CD14-positive monocyte (primary cell): ENCODE measurements at regions not wholly inside any gene's neighbourhood (a gene's known extent, or its start where the extent isn't known, plus 50 kb on each side); places are given as distances from the start of the nearest gene placed in this dataset.

ENCODE experiments used
- DNase-seq, 3 donors: peaks; one replicate each; pipeline ENCODE4 v3.0.0-alpha.2; 2011 to 2022
- H2AFZ ChIP-seq: 2 replicates; pipeline ENCODE4 v1.6.0; 2012; ENCODE audit warnings: mild to moderate bottlenecking, low read depth, low read length, inconsistent platforms; ENCODE audit not compliant: insufficient read depth, poor library complexity, severe bottlenecking
- H3K27ac ChIP-seq, 2 donors: 1 replicate in 1 of 2; 2 replicates in 1 of 2; pipeline ENCODE4 v1.5.1; 2012 to 2013; ENCODE audit warnings: low read length in 2 of 2, control low read depth in 1 of 2, inconsistent platforms in 1 of 2, low read depth in 1 of 2, mild to moderate bottlenecking in 1 of 2
- H3K27me3 ChIP-seq, 2 donors: one replicate each; pipeline versions ENCODE4 v1.6.0 to v1.6.1; 2011 to 2013; ENCODE audit warnings: low read length in 2 of 2; ENCODE audit not compliant: control insufficient read depth in 2 of 2, insufficient read depth in 2 of 2
- H3K36me3 ChIP-seq, 2 donors: replicated peaks in 1 of 2; 1 replicate in 1 of 2; 2 replicates in 1 of 2; pipeline versions ENCODE4 v1.5.1 to v1.6.1; 2012 to 2013; ENCODE audit warnings: low read length in 2 of 2, control low read depth in 1 of 2, inconsistent platforms in 1 of 2, mild to moderate bottlenecking in 1 of 2; ENCODE audit not compliant: insufficient read depth in 2 of 2, control insufficient read depth in 1 of 2
- H3K4me1 ChIP-seq, 2 donors: 1 replicate in 1 of 2; 2 replicates in 1 of 2; pipeline versions ENCODE4 v1.5.1 to v1.6.1; 2012 to 2013; ENCODE audit warnings: low read length in 2 of 2, control low read depth in 1 of 2, inconsistent platforms in 1 of 2, mild to moderate bottlenecking in 1 of 2, moderate library complexity in 1 of 2; ENCODE audit not compliant: insufficient read depth in 2 of 2, control insufficient read depth in 1 of 2
- H3K4me2 ChIP-seq: replicated peaks from 2 replicates; pipeline ENCODE3; 2012; ENCODE audit warnings: low read length, moderate library complexity, mild to moderate bottlenecking; ENCODE audit not compliant: poor library complexity, severe bottlenecking; ENCODE audit errors: extremely low read depth
- H3K4me3 ChIP-seq, 3 experiments: fragments of 200-600 bp in 1 of 3; sonication (generic) in 1 of 3; replicated peaks in 1 of 3; 1 replicate in 2 of 3; 2 replicates in 1 of 3; pipeline ENCODE4 v1.5.1; 2011 to 2013; ENCODE audit warnings: low read length in 3 of 3, mild to moderate bottlenecking in 3 of 3, control low read depth in 2 of 3, low read depth in 2 of 3, inconsistent platforms in 1 of 3, moderate library complexity in 1 of 3
- H3K79me2 ChIP-seq: 2 replicates; pipeline ENCODE4 v1.6.0; 2012; ENCODE audit warnings: mild to moderate bottlenecking, control low read depth, inconsistent platforms, low read length, moderate library complexity; ENCODE audit not compliant: insufficient read depth
- H3K9ac ChIP-seq: 2 replicates; pipeline ENCODE4 v1.6.0; 2017; ENCODE audit warnings: low read length, mild to moderate bottlenecking; ENCODE audit not compliant: insufficient read depth, poor library complexity, severe bottlenecking
- H3K9me3 ChIP-seq, 2 donors: replicated peaks in 1 of 2; 1 replicate in 1 of 2; 2 replicates in 1 of 2; pipeline versions ENCODE4 v1.5.1 to v1.6.1; 2012 to 2013; ENCODE audit warnings: low read length in 2 of 2, control low read depth in 1 of 2; ENCODE audit not compliant: control insufficient read depth in 1 of 2, insufficient read depth in 1 of 2
- H4K20me1 ChIP-seq: 2 replicates; pipeline ENCODE4 v1.6.0; 2012; ENCODE audit warnings: mild to moderate bottlenecking, low read length, control low read depth, moderate library complexity; ENCODE audit not compliant: insufficient read depth
- H3K27ac Mint-ChIP-seq, 7 donors: one replicate each; pipeline ENCODE4 v1.8.0; 2020; ENCODE audit warnings: mild to moderate bottlenecking in 7 of 7, mixed read lengths in 7 of 7, moderate library complexity in 6 of 7, inconsistent platforms in 2 of 7
- H3K27me3 Mint-ChIP-seq, 3 donors: one replicate each; pipeline ENCODE4 v1.8.0; 2021 to 2022; ENCODE audit warnings: low read depth in 3 of 3, mild to moderate bottlenecking in 3 of 3, mixed read lengths in 3 of 3, moderate library complexity in 3 of 3, inconsistent platforms in 1 of 3
- H3K36me3 Mint-ChIP-seq, 2 donors: one replicate each; pipeline ENCODE4 v1.8.0; 2020; ENCODE audit warnings: mixed read lengths in 2 of 2, inconsistent platforms in 1 of 2, mild to moderate bottlenecking in 1 of 2
- H3K4me1 Mint-ChIP-seq: one replicate; pipeline ENCODE4 v1.8.0; 2020; ENCODE audit warnings: mild to moderate bottlenecking, mixed read lengths
- H3K4me3 Mint-ChIP-seq, 2 donors: one replicate each; pipeline ENCODE4 v1.8.0; 2020; ENCODE audit warnings: mild to moderate bottlenecking in 2 of 2, mixed read lengths in 2 of 2, moderate library complexity in 1 of 2
- H3K9me3 Mint-ChIP-seq, 7 donors: one replicate each; pipeline ENCODE4 v1.8.0; 2020 to 2022; ENCODE audit warnings: mixed read lengths in 7 of 7, mild to moderate bottlenecking in 6 of 7, moderate library complexity in 6 of 7, inconsistent platforms in 2 of 7
- WGBS: methylation state at CpG from one replicate; pipeline ENCODE4 v1.1.5; 2013; ENCODE audit warnings: missing lambda C conversion rate; ENCODE audit not compliant: insufficient coverage; 5-methylcytosine and 5-hydroxymethylcytosine counted together
- intact Hi-C, 2 donors: fragments of 100-400 bp; cut with micrococcal nuclease; formaldehyde crosslinking; loops; one replicate each; pipeline versions ENCODE4 v1.15.0 to v1.15.1; 2023
- TF ChIP-seq, protein P1 (sequence below): fragments of 200-600 bp; IDR thresholded peaks from one replicate; pipeline ENCODE4 v1.8.0; 2022; ENCODE audit warnings: antibody characterized with exemption, mild to moderate bottlenecking

DNA sequence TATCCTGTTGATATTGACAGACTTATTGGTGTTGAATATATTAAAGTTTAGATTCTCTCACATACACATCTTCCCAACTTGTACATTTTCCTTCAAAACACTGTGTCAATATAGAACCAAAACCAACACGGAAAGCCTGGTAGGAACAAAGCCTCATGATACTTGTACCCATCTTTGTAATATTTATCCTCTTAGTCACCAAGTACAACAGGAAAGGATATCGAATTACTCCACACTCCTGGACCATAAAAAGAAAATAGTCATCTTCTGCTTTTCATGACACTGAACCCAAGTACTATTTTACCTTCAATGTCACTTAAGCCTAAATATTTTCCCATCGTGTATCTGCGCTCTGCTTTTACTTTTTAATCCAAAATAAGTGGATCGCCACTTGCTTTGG, 702.9 kb upstream of the PCDH9 start:
- Mint-ChIP-seq H3K9me3 (peaks cover 0 to 7% (median 3%) of the 10 kb centered on the region in 7 donors), H3K27me3 (no peaks in the 10 kb centered on the region), H3K4me3 (no peak overlapping the region), H3K27ac (no peak overlapping the region), H3K4me1 (no peaks in the 10 kb centered on the region), H3K36me3 (no peaks in the 10 kb centered on the region)
- no peaks in the 10 kb centered on the region for H3K36me3 ChIP-seq
- no peak for DNase-seq
- no peak overlapping the region for H3K9ac ChIP-seq
- no peaks in the 10 kb centered on the region for H3K9me3 ChIP-seq
- H3K27ac ChIP-seq = no peak overlapping the region
- H3K4me3 ChIP-seq = no peak overlapping the region
- no peak overlapping the region for H3K4me2 ChIP-seq
- H3K79me2 ChIP-seq = no peaks in the 10 kb centered on the region
- no CpG with 5 or more reads among the region's 5 CpGs for WGBS
- no peaks in the 10 kb centered on the region for H3K27me3 ChIP-seq
- no peaks in the 10 kb centered on the region for H4K20me1 ChIP-seq
- no peak overlapping the region for H2AFZ ChIP-seq
- TF ChIP-seq, protein P1, sequence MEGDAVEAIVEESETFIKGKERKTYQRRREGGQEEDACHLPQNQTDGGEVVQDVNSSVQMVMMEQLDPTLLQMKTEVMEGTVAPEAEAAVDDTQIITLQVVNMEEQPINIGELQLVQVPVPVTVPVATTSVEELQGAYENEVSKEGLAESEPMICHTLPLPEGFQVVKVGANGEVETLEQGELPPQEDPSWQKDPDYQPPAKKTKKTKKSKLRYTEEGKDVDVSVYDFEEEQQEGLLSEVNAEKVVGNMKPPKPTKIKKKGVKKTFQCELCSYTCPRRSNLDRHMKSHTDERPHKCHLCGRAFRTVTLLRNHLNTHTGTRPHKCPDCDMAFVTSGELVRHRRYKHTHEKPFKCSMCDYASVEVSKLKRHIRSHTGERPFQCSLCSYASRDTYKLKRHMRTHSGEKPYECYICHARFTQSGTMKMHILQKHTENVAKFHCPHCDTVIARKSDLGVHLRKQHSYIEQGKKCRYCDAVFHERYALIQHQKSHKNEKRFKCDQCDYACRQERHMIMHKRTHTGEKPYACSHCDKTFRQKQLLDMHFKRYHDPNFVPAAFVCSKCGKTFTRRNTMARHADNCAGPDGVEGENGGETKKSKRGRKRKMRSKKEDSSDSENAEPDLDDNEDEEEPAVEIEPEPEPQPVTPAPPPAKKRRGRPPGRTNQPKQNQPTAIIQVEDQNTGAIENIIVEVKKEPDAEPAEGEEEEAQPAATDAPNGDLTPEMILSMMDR = no peak
- intact Hi-C loops = no loop called here
- no peaks in the 10 kb centered on the region for H3K4me1 ChIP-seq

DNA sequence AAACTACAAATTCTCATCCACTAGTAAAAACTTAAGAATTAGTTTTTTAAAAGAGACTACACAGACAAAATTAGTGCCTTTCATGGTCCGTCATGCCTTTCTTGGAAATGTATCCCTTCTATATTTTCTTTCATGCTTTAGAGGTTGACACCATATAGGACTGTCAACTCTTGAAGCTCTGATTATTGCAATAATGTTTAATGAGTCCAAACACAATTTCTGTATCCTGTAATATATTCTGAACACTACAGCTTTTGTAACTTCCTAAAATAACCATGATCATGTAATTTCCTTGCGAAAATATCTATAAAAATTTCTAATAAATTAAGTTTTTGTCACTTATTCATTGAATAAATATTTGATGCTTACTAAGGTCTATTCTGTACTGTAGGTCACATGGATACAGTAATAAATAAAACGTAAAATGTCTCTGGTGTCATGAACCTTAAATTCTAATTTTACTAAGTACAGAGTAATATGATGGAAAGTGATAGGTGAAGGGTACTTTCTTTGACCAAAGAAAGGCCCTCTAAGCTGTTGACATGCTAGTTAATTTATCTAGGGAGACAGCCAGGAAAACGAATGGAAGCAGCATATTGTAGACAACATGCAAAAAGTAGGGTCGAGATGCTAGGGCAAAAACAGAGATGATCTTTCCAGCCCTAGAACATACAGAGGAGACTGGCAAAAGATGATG, 687.3 kb upstream of the PCDH9 start:
- Mint-ChIP-seq H3K4me1 (no peaks in the 10 kb centered on the region), H3K36me3 (no peaks in the 10 kb centered on the region), H3K27me3 (no peaks in the 10 kb centered on the region), H3K27ac (no peak overlapping the region), H3K4me3 (no peak overlapping the region), H3K9me3 (peaks cover 0 to 11% (median 7%) of the 10 kb centered on the region in 7 donors)
- Histone ChIP-seq H3K36me3 (no peaks in the 10 kb centered on the region), H3K4me1 (no peaks in the 10 kb centered on the region), H3K4me3 (no peak overlapping the region), H3K9me3 (peaks cover 9 to 22% of the 10 kb centered on the region in 2 donors), H3K9ac (no peak overlapping the region), H4K20me1 (no peaks in the 10 kb centered on the region), H3K4me2 (no peak overlapping the region), H3K27ac (no peak overlapping the region), H3K79me2 (no peaks in the 10 kb centered on the region), H3K27me3 (no peaks in the 10 kb centered on the region), H2AFZ (no peak overlapping the region)
- DNase-seq = no peak
- 86% methylated on average over 1 of the region's 5 CpGs for WGBS
- intact Hi-C loops = no loop called here
- TF ChIP-seq, protein P1 = no peak
